ENCODE measurements at regions not wholly inside any gene's neighbourhood (a gene's known extent, or its start where the extent isn't known, plus 50 kb on each side); places are given as distances from the start of the nearest gene placed in this dataset.

DNA sequence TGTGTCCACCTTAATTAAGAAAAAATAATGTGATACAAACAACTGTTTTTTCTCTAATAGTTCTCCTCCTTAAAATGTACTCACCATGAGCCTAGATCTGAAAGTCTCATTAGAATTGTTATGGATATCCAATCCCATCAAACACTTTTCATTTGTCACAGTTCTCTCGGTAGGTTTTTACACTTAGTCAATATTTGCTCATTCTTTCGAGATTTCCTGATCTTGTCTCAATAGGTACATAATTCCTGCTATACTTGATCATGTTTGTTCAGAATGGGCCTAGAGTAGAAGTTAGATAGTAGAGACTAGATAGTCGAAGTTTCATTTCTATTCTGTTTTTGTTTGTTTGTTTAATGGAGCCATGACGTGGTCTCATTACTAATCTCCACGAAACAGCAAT lies 2005.7 kb downstream of the NCAM2 start:
- TF ChIP-seq, protein P1, sequence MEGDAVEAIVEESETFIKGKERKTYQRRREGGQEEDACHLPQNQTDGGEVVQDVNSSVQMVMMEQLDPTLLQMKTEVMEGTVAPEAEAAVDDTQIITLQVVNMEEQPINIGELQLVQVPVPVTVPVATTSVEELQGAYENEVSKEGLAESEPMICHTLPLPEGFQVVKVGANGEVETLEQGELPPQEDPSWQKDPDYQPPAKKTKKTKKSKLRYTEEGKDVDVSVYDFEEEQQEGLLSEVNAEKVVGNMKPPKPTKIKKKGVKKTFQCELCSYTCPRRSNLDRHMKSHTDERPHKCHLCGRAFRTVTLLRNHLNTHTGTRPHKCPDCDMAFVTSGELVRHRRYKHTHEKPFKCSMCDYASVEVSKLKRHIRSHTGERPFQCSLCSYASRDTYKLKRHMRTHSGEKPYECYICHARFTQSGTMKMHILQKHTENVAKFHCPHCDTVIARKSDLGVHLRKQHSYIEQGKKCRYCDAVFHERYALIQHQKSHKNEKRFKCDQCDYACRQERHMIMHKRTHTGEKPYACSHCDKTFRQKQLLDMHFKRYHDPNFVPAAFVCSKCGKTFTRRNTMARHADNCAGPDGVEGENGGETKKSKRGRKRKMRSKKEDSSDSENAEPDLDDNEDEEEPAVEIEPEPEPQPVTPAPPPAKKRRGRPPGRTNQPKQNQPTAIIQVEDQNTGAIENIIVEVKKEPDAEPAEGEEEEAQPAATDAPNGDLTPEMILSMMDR (IDR thresholded peaks at IDR 0.05): no peak
- TF ChIP-seq ZFX (IDR thresholded peaks at IDR 0.05; ENCODE audit: borderline replicate concordance): no peak

All from 22Rv1 (cell line).